AG09319 (cell line): ENCODE measurements at regions not wholly inside any gene's neighbourhood (a gene's known extent, or its start where the extent isn't known, plus 50 kb on each side); places are given as distances from the start of the nearest gene placed in this dataset.

ENCODE experiments used
- DNase-seq: peaks from one replicate; pipeline ENCODE4 v3.0.0-alpha.2; 2010; ENCODE audit warnings: low read depth; ENCODE audit errors: extremely low read depth
- CTCF ChIP-seq: IDR thresholded peaks from 2 replicates; pipeline ENCODE4 v1.5.1; 2011; ENCODE audit warnings: low read depth, mild to moderate bottlenecking, inconsistent platforms, low read length, moderate library complexity

GRCh38 chr5:117519957-117520500, 945.4 kb upstream of the SEMA6A start:
- DNase-seq, result no peak
- TF ChIP-seq CTCF, result no peak

GRCh38 chr5:117504305-117504704, 929.7 kb upstream of the SEMA6A start:
- no peak for TF ChIP-seq CTCF
- DNase-seq, result no peak

GRCh38 chr5:117497601-117498000, 923.0 kb upstream of the SEMA6A start:
- no peak for DNase-seq

GRCh38 chr5:117496801-117497200, 922.2 kb upstream of the SEMA6A start:
- TF ChIP-seq CTCF, result no peak
- DNase-seq, result no peak

More at GRCh38 chr5:117497601-117498000, 923.0 kb upstream of the SEMA6A start:
- no peak for TF ChIP-seq CTCF

- no peak for TF ChIP-seq CTCF
- DNase-seq, result no peak
Measured at GRCh38 chr5:117494188-117494587, 919.6 kb upstream of the SEMA6A start.

- DNase-seq, result no peak
- TF ChIP-seq CTCF, result no peak
Measured at GRCh38 chr5:117488976-117489500, 914.4 kb upstream of the SEMA6A start.

- no peak for TF ChIP-seq CTCF
- DNase-seq, result no peak
Measured at GRCh38 chr5:117487556-117487955, 912.9 kb upstream of the SEMA6A start.
